ENCODE measurements at regions not wholly inside any gene's neighbourhood (a gene's known extent, or its start where the extent isn't known, plus 50 kb on each side); places are given as distances from the start of the nearest gene placed in this dataset.

GRCh38 chr20:12577213-12577612 lies 431.6 kb upstream of the SPTLC3 start:
- no peak for TF ChIP-seq EZH2 (IDR thresholded peaks at IDR 0.05; ENCODE audit: borderline replicate concordance, low read length)
- TF ChIP-seq CTCF (conservative IDR thresholded peaks at IDR 0.05 in 1 of 2, IDR thresholded peaks at IDR 0.05 in 1 of 2; ENCODE audit: extremely low read depth in 1 of 2, insufficient read depth in 1 of 2, low read depth in 1 of 2, low read length in 2 of 2) = no peak
